Activated CD8-positive, alpha-beta memory T cell treated with anti-CD3 and anti-CD28 coated beads, Interleukin-2, amount 50 U/mL, for 4 hours (primary cell): ENCODE measurements at regions not wholly inside any gene's neighbourhood (a gene's known extent, or its start where the extent isn't known, plus 50 kb on each side); places are given as distances from the start of the nearest gene placed in this dataset.

Source experiments
- DNase-seq: peaks from one replicate; pipeline ENCODE4 v3.0.0-alpha.2; 2020

DNA sequence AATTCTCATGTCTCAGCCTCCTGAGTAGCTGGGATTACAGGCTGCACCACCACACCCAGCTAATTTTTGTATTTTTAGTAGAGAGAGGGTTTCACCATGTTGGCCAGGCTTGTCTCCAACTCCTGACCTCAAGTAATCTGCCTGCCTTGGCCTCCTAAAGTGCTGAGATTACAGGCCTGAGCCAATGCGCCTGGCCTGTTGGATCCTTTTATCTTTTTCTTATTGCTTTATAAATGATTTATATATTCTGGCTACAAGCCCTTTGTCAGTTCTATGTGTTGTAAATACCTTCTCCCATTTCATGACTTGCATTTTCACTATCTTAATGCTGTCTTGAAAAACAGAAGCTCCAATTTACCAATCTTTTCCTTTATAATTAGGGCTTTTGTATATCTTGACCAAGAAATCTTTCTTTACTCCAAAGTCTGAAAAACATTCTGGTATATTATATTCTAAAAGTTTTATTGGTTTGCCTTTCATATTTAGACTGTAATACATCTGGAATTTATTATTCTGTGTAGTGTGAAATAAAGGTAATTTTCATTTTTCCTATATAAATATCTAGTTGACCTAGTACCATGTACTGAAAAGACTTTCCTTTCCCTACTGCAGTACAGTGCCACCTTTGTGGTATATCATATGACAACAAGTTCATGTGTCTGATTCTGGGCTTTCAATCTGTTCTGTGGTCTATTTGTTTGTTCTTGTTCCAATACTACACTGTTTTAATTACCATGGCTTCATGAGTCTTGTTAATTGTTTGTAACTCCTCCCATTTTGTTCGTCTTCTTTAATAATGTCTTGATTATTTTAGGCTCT is 52.9 kb upstream of the RNU6-1 start:
- DNase-seq, result no peak

DNA sequence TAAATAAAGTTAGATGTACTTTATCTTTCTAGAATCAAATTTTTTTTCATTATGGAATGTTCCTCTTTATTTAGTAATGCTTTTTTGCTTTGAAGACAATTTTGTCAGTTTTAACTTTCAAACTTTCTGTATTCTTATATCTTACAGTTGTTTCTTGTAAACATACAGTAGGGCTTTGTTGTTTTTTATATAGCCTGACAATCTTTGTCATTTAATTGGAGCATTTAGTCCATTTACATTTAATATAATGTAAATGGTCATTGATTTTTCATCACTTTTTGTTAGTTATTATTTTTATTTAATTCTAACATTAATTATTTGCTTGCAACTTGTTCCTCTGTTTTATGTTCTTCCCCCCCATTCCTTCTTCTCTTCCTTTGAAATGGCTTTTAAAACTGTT is 55.4 kb upstream of the RNU6-1 start:
- no peak for DNase-seq

DNA sequence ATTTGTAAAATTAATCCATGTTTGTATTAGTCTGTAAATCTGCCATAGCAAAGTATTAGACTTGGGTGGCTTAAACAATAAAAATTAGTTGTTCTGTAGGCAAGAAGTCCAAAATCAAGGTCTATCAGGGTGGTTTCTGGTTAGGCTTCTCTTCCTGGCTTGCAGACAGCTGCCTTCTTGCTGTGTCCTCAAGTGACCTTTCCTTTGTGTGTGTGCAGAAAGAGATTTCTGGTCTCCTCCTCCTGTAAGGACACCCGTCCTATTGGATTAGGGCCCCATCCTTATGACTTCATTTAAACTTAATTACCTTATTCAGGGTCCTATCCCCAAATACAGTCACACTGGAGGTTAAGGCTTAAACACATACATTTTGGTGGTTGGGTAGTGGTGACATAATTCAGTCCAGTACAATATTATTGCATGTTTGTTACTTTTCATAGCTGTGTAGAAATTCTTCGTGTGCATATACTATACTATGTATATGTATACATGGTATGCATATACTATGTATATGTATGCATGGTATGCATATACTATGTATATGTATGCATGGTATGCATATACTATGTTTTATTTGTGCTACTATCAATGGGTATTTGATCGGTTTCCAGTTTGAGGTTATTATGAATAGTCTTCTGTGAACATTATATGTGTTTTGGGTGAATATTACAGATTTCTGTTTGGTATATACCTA is 57.9 kb upstream of the RNU6-1 start:
- no peak for DNase-seq

DNA sequence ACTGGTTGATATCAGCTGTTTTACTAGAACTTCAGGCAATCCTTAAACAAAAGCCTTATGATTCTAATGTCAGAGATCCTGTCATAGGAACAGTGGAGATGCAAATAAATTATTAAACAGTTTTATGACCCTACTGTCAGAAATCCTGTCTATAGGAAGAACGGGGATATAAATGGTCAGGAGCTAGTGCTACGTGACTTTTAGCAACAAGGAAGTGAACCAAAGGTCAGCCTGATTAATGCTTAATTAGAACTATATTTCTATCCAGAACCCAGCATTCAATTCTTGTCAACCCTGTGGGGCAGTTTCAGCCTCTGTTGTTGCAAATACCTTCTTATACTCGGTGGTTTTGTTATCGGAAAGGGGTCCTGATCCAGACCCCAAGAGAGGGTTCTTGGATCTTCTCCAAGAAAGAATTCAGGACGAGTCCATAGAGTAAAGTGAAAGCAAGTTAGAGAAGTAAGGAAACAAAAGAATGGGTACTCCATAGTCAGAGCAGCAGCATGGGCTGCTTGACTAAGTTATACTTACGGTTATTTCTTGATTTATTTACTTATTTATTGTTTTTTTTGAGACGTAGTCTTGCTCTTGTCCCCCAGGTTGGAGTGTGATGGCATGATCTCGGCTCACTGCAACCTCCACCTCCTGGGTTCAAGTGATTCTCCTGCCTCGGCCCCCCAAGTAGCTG is 59.9 kb upstream of the RNU6-1 start:
- DNase-seq, result no peak

DNA sequence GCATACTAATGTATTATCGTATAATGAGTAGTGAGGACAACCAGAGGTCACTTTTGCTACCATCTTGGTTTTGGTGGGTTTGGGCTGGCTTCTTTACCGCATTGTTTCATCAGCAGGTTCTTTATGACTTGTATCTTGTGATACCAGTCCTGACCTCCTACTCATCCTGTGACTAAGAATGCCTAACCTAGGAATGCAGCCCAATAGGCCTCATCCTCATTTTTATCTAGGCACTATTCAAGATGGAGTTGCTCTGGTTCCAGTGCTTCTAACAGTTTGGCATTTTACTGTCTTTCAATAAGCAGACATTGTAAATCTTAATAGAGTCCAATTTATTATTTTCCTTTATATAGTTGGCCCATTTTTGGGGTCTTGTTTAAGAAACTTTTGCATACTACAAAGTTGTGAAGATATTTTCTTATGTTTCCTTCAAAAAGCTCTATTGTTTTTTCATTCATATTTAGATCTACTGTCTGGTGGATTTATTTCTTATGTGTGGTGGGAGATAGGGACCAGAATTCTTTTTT is 60.8 kb upstream of the RNU6-1 start:
- DNase-seq, result no peak

DNA sequence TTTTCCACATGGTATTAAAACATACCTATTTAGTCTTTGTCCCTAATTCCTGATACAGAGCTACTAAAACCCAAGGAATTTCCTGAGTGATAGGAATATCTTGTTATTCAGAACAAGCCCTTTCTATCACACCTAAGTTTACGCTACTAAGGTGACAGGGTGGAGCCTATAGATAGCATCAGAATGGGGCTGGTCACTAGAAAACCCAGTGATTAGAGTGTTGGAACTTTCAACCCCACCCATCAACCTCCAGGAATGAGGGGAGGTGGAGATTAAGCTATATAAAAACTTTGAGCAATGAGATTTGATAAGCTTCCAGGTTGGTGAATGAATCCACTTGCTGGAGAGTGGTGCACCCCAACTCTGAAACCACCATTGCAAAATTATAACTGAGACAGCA is 62.1 kb upstream of the RNU6-1 start:
- no peak for DNase-seq

DNA sequence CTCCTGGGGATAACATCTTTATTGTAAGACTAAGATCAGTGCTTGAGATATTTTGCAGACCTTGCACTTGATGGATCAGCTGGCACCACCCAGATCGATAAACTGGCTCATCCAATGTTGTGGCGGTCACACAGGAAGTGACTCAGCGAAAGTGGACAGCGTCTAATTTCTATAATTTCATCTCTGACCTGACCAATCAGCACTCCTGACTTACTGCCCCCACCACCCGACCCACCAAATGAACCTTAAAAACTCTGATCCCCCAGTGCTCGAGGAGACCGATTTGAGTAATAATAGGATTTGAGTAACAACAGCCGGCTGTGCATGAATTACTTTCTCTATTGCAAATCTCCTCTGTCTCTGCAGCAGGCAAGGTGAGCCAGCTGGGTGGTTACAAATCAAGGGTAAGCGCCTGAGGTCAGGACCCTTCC is 62.7 kb upstream of the RNU6-1 start:
- DNase-seq, result no peak

DNA sequence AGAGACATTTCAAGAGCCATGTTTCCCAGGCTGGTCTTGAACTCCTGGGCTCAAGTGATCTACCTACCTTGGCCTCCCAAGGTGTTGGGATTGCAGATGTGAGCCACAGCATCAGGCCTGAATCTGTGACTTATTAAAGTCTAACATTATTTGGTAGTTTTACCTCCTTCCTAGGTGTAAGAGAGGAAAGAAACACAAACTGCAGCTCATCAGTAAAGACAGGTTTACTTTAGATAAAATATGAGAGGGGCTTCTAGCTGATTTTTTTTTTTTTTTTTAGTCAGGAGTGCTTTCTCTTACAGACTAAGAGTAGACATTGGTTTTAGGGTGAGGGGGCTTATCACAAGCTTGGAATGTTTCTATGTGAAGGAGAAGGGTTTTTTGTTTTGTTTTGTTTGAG is 63.9 kb upstream of the RNU6-1 start:
- no peak for DNase-seq

DNA sequence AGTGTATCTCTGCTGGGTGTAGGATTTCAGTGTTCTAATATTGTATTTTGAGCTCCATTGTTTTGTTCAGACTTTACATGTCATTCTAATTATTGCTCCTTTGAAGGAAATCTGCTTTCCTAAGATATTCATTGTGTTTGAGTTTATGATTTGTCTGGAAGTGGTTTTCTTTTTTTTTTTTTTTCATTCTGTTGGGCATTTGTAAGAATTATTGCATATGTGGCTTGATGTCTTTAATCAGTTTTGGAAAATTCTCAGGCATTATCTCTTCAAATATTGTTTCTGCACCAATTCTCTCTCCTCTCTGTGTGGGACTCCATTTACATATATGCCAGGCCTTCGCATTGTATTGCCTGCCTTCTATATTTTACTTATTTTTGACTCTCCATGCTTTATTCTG is 65.8 kb upstream of the RNU6-1 start:
- DNase-seq, result no peak

DNA sequence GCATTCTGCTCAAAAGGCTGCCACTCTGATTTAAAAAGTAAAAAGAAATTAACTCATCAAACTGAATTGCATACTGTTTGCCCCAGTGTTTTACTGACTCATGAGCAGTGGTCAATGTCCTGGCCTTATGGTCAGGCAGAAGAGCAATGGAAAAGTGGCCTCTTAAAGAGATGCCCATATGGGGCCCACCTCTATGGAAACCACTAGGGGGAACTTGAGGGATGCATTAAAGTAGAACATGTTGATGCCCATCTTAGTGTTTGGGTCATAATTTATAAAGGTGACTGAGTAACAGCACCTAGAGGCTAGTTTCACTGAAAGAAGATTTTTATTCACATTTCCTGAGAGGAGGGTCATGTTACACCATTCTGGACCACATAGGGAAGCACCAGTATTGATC is 66.5 kb upstream of the RNU6-1 start:
- no peak for DNase-seq

DNA sequence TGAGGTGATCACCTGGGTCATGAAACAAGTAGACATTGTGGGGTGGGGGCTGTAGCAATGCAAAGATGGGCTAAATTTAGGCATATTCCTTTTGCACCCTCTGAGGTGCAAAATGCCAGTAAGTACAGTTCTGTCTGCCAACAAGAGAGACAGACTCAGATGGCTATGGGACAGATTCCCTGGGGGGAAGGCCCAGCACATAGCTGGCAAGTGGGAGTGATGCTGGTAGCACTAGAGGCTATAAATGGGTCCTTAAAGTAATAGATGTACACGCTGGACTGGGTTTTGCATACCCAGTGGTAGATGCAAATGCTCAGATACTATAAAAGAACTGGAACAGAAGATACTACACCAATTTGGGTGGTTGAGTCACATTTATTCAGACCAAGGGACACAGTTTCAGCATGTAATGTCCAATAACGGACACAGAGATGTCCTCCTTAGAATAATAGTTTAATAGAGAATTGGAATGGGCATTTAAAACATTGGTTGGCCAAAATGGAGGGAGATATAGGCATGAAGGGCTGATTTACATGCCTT is 67.4 kb upstream of the RNU6-1 start:
- no peak for DNase-seq

DNA sequence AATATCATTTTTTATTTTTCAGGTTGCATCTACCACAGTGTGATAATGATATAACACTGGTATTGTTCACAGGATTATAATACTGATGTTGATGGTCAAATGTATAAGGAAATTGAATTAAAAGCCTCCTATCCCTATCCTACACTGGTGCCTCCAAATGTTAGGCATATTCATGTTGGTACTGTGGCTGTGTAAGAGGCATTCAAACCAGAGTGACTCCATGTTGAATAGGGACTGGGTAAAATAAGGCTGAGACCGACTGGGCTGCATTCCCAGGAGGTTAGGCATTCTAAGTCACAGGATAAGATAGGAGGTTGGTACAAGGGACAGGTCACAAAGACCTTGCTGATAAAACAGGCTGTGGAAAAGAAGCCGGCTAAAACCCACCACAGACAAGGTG is 68.9 kb upstream of the RNU6-1 start:
- DNase-seq, result no peak

DNA sequence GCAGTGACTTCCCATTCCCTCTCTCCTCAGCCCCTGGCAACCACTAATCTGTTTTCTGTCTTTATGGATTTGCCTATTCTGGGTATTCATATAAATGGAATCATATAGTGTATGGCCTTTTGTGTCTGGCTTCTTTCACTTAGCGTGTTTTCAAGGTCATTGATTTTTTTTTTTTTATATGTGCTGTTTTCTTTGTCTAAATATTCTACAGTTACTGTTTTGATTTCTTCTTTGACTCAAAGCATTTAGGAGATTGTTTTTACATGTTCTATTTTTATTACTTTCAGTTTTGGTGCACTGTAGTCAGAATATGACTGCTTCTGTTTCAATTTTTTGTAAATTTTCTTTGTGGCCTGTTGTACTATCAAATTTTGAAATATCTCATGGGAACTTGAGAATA is 71.9 kb upstream of the RNU6-1 start:
- DNase-seq, result no peak

DNA sequence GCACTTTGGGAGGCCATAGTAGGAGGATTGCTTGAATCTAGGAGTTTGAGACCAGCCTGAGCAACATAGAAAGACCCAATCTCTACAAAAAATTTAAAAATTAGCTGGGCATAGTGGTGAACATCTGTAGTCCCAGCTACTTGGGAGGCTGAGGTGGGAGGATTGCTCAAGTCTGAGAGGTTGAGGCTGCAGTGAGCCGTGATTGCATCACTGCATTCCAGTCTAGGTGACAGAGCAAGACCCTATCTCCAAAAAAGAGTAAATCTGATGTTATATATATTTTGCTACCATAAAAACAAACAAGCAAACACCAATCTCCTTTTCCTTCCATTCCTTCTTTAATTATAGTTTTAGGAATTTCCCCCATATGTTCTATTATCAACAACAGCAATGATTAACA is 74.2 kb upstream of the RNU6-1 start:
- DNase-seq, result no peak

DNA sequence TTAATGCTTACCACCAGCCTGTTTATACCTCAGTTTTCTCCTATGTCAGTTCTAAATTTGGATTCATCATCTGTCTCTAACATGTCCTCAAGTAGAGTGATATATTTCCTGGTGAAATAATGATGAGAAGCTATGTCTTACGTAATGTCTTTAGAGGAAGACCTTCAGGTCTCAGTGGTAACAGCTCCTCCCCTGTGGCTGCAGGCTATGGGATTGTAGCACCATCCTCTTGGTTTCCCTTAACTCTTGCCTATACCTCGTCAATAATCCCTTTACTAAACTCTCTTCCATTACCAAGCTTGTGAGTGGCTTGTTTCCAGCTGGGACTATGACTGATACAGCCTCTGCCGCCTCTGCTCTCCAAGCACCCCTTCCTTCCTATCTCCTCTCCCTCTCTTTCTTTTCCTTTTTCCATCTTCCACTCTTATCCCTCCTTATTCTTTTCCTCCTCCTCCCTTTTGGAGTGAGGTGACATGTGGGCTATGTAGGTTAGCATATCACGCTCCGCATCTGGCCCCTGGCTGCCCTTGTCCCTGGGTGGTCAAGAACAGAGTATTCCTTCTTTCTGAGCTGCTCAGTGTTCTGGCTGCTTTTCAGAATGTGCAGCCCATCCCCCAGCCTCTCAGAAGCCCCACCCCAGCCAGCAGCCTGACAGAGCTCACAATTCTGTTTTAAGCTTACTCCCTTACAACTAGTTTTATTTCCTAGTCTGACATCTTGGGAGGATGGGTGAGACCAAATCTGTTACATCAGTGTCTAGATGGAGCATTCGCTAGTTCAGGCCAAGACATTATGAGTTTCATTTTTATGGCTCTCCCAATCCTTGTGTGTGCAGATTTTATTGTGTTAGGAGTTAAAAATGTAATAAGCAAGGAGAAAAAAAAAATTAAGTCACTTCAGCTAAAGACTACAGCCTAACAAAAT is 75.0 kb upstream of the RNU6-1 start:
- DNase-seq, result no peak

DNA sequence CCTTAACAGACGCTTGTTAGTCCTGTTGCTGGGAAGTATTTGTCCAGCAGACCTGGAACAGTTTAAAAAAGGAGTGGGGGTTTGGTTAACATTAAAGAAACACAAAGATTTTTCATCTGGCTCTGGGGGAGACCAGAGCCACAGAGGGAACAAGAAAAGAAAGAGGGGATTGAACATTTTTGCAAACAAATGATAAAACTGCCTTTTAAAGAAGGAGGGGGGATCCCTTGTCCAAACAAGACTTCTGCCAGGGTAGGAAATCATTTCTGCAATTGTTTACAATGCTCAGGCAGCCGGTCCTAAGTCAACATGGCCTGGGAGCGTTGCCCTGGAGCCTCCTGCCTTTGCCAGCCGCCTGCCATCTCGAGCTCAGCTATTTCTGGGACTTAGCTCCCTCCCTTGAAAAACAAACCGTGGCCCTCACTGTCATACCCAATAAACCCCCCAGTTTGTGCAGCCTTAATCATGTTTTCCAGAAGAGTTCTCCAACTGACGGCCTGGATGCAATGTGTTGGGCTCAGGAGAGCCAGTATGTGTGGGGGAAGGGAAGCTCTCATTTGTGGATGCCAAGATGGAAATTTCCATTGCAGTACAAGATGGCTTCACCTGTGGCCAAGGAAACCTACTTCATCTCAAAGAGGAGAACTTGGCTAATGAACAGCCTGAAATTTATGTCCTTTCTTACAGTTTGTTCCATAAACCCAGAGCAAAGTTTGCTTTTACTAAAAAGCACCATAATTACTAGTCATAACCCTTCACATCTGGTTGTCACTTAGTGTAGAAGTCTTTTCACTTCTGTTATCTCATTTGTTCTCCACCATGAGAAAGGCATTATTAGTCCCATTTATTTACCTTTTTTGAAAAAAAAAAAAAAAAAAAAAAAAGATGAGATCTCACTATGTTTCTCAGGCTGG is 75.9 kb upstream of the RNU6-1 start:
- DNase-seq, result no peak

DNA sequence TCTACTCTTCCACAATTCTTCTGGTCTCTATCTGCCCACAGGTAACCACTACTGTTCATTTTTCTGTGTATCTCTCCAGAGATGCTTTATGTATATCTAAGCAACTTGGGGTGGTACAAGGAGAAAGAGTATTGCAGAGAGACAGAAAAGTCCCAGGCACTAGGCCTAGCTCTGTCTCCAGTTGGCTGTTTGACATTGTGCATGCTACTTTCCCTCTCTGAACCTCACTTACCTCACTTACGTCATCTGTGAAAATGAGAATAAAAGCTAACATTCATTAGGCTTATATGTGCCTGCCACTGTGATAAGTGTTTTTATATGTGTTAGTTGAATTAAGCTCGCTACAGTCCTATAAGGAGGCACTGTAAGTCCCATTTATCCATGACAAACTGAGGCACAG is 76.7 kb upstream of the RNU6-1 start:
- no peak for DNase-seq

DNA sequence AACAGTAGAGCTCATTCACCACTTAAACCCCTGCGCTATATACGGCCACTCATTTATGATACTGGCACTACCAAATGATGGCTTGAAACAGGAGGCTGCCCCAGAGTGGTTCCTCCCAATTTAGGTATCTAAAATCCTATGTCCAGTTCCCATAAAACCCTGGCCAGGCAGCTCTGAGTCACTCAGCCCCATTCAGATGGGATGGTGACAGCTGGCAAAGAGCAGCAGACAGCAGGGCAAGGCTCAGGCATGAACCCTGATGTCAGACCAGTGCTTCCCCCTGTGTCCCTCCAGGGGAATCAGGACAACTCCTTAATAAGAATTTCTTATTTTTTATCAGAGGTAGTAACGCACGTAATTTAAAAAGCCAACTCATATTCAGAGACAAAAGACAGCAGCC is 77.2 kb upstream of the RNU6-1 start:
- no peak for DNase-seq

DNA sequence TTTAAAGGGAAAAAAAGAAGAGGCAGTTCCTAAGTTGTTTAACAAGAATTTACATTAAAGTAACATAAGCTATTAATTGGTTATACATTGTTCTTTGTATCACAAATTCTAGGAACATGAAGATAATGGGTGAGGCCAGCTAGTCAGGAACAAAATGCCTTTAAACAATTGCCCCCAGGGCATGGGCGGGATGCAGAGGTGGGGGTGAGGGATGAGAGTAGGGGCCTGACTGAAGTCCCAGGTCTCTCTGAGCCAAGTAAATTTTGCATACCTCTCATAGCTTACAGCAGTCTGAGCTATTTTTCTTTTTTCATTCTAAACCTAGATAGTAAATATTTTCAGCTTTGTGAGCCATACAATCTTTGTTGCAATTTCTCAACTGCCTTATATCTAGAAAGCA is 77.8 kb upstream of the RNU6-1 start:
- DNase-seq, result no peak

DNA sequence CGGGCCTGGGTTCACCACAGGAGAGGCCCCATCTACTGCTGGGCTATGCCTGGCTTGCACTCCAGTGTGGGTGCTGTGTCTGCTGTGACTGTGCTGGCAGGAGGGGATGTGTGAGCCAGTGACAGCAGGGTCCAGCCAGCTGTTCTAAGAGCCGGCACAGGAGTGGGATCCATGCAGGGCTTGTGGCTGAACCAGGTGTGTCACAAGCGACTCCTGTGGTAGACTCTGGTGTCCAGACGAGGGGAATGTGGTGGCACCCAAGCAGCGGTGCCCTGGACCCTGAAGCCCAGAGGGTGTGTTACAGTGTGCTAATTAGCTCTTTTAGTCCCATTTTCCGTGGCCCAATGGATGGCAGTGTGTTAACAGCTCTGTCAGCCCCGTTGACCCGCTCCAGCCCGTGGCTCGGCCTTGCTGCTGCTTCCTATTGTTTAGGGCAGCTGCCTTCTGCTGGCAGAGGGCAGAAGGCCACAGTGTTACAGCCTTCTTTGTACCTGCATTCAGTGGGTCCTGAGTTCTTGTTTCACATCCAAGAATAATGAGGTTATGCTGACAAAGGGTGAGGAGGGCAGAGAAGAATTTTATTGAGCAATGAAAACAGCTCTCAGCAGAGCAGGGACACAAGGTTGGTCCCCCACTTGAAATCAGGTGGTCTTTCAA is 78.5 kb upstream of the RNU6-1 start:
- no peak for DNase-seq
